Nephron (organoid): ENCODE measurements at regions not wholly inside any gene's neighbourhood (a gene's known extent, or its start where the extent isn't known, plus 50 kb on each side); places are given as distances from the start of the nearest gene placed in this dataset.
A peak's percentile ranks its signal among the peaks of the same experiment; 100 is the strongest.

Experiments used
- H3K27ac Mint-ChIP-seq, 3 experiments: 2 replicates each; pipeline ENCODE4 v1.8.0; 2020; ENCODE audit warnings: mixed read lengths in 3 of 3, mild to moderate bottlenecking in 2 of 3, moderate library complexity in 1 of 3
- H3K27me3 Mint-ChIP-seq: 2 replicates; pipeline ENCODE4 v1.8.0; 2021; ENCODE audit warnings: low read depth, mild to moderate bottlenecking, moderate library complexity, mixed read lengths
- H3K36me3 Mint-ChIP-seq: 2 replicates; pipeline ENCODE4 v1.8.0; 2020; ENCODE audit warnings: low read depth, mixed read lengths
- H3K4me1 Mint-ChIP-seq: 2 replicates; pipeline ENCODE4 v1.8.0; 2020; ENCODE audit warnings: mixed read lengths
- H3K4me3 Mint-ChIP-seq, 3 experiments: 2 replicates each; pipeline ENCODE4 v1.8.0; 2020; ENCODE audit warnings: mild to moderate bottlenecking in 3 of 3, mixed read lengths in 3 of 3, moderate library complexity in 2 of 3
- H3K9me3 Mint-ChIP-seq: 2 replicates; pipeline ENCODE4 v1.8.0; 2020; ENCODE audit warnings: mixed read lengths
- TF ChIP-seq, protein P1 (sequence below), 3 experiments: fragments of 200-600 bp; sonication (generic); IDR thresholded peaks; one replicate each; pipeline ENCODE4 v1.5.0; 2021; ENCODE audit warnings: antibody characterized with exemption in 3 of 3; ENCODE audit not compliant: unreplicated experiment in 3 of 3

GRCh38 chr5:125293223-125293622 is 546.8 kb upstream of the ZNF608 start:
- H3K4me1 Mint-ChIP-seq, result peaks cover 17% of the 10 kb centered on the region

GRCh38 chr5:125293726-125294125 is 547.3 kb upstream of the ZNF608 start:
- Mint-ChIP-seq H3K27ac (no peak overlapping the region), H3K27me3 (no peaks in the 10 kb centered on the region), H3K36me3 (no peaks in the 10 kb centered on the region), H3K9me3 (no peaks in the 10 kb centered on the region), H3K4me1 (peaks cover 22% of the 10 kb centered on the region), H3K4me3 (no peak overlapping the region)
- TF ChIP-seq, protein P1, sequence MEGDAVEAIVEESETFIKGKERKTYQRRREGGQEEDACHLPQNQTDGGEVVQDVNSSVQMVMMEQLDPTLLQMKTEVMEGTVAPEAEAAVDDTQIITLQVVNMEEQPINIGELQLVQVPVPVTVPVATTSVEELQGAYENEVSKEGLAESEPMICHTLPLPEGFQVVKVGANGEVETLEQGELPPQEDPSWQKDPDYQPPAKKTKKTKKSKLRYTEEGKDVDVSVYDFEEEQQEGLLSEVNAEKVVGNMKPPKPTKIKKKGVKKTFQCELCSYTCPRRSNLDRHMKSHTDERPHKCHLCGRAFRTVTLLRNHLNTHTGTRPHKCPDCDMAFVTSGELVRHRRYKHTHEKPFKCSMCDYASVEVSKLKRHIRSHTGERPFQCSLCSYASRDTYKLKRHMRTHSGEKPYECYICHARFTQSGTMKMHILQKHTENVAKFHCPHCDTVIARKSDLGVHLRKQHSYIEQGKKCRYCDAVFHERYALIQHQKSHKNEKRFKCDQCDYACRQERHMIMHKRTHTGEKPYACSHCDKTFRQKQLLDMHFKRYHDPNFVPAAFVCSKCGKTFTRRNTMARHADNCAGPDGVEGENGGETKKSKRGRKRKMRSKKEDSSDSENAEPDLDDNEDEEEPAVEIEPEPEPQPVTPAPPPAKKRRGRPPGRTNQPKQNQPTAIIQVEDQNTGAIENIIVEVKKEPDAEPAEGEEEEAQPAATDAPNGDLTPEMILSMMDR (IDR thresholded peaks at IDR 0.05; ENCODE audit: unreplicated experiment in 3 of 3), result no peak

More at GRCh38 chr5:125293223-125293622, 546.8 kb upstream of the ZNF608 start:
- Mint-ChIP-seq H3K4me3 (no peak overlapping the region), H3K36me3 (no peaks in the 10 kb centered on the region), H3K27ac (no peak overlapping the region), H3K27me3 (no peaks in the 10 kb centered on the region), H3K9me3 (no peaks in the 10 kb centered on the region)
- TF ChIP-seq, protein P1 (IDR thresholded peaks at IDR 0.05; ENCODE audit: unreplicated experiment in 3 of 3), result no peak

- Mint-ChIP-seq H3K9me3 (no peaks in the 10 kb centered on the region), H3K27ac (no peak overlapping the region), H3K4me3 (no peak overlapping the region), H3K27me3 (no peaks in the 10 kb centered on the region), H3K36me3 (no peaks in the 10 kb centered on the region), H3K4me1 (peaks cover 24% of the 10 kb centered on the region)
- TF ChIP-seq, protein P1 (IDR thresholded peaks at IDR 0.05; ENCODE audit: unreplicated experiment in 3 of 3), result no peak
Observed at GRCh38 chr5:125294844-125295243, 548.4 kb upstream of the ZNF608 start.

GRCh38 chr5:125295405-125295872 is 549.0 kb upstream of the ZNF608 start:
- Mint-ChIP-seq H3K4me1 (peaks cover 24% of the 10 kb centered on the region), H3K36me3 (no peaks in the 10 kb centered on the region), H3K4me3 (no peak overlapping the region), H3K9me3 (no peaks in the 10 kb centered on the region), H3K27ac (peak overlapping the region in 1 of 3 experiments; percentile 44), H3K27me3 (no peaks in the 10 kb centered on the region)
- TF ChIP-seq, protein P1 (IDR thresholded peaks at IDR 0.05; ENCODE audit: unreplicated experiment in 3 of 3), result no peak

DNA sequence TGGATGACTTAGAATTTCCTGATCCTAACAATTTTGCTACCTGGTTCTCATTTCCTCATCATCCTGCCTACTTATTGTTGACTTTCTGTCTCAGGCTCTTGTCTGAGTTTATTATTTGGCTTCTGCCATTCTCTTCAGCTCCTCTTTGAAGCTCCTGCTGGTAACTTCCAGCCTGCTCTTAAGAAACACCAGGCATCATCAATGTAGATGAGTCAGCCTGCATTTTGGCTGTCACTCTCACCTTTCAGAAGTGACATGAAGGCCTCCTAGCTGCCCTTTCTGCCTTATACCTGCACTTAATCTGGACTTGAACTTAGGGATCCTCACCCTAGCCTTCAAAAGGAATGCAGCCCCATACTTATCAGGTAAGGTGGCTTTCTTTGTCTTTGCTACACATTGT is 551.8 kb upstream of the ZNF608 start:
- Mint-ChIP-seq H3K4me3 (no peak overlapping the region), H3K4me1 (peaks cover 19% of the 10 kb centered on the region), H3K36me3 (no peaks in the 10 kb centered on the region), H3K9me3 (no peaks in the 10 kb centered on the region), H3K27me3 (no peaks in the 10 kb centered on the region), H3K27ac (peak overlapping the region in 2 of 3 experiments; percentile 10 to 11)
- TF ChIP-seq, protein P1 (IDR thresholded peaks at IDR 0.05; ENCODE audit: unreplicated experiment in 3 of 3), result no peak

DNA sequence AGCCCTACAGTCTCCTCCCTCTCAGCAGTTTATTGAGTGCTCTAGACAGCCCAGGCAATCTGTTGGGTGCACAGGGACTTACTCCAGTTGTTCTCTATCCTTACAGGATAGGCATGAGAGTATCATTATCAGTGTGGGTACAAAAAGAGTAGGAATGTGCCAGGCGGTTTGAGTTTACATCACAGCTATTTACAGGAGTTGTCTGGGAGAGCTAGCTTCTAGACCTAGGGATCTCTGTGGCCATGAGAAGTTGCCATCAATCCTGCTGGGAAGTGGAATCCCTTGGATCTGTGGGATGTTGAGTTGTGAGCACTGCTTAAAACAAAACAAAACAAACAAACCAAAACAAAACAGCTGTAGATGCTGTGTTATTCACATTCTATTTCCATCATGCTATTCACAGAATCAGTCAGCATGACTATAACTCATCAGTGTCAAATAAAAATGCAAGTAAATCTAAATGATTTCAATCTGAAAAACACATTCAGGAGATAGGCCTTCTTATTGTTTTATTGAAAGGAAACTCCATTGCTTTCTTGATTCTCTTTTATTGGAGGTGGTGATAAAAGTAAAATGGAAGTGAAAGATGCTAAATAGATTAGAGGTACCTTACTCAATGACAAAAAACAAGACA is 552.4 kb upstream of the ZNF608 start:
- Mint-ChIP-seq H3K4me3 (no peak overlapping the region), H3K9me3 (no peaks in the 10 kb centered on the region), H3K4me1 (peaks cover 19% of the 10 kb centered on the region), H3K36me3 (no peaks in the 10 kb centered on the region), H3K27ac (peak overlapping the region in 1 of 3 experiments; percentile 10), H3K27me3 (peaks cover under 1% of the 10 kb centered on the region)
- TF ChIP-seq, protein P1 (IDR thresholded peaks at IDR 0.05; ENCODE audit: unreplicated experiment in 3 of 3), result no peak
